WTC11 (cell line): ENCODE measurements at regions not wholly inside any gene's neighbourhood (a gene's known extent, or its start where the extent isn't known, plus 50 kb on each side); places are given as distances from the start of the nearest gene placed in this dataset.

Experiments used
- ATAC-seq: fragments of 200-7000 bp; cut with Tn5 transposase; 2 replicates; pipeline ENCODE4 v1.10.0; 2021; ENCODE audit warnings: mild to moderate bottlenecking, moderate library complexity
- CTCF ChIA-PET: fragments of 300-600 bp; sonication (Branson Sonifier 250); formaldehyde crosslinking; loops from one replicate; lab custom pipeline; 2021; ENCODE audit warnings: antibody characterized with exemption; lab: Charles Lee
- POLR2A ChIA-PET: fragments of 350-600 bp; sonication (Branson Sonifier 250); formaldehyde crosslinking; loops from one replicate; lab custom pipeline; 2021; ENCODE audit warnings: antibody characterized with exemption; lab: Charles Lee
- DNase-seq: peaks from one replicate; pipeline ENCODE4 v3.0.0; 2021; ENCODE audit warnings: low spot score
- H3K27ac Mint-ChIP-seq: 2 replicates; pipeline ENCODE4 v1.8.0; 2021; ENCODE audit warnings: mixed read lengths
- H3K27me3 Mint-ChIP-seq: 2 replicates; pipeline ENCODE4 v1.8.0; 2021; ENCODE audit warnings: low read depth, mild to moderate bottlenecking, moderate library complexity, mixed read lengths
- H3K36me3 Mint-ChIP-seq: 2 replicates; pipeline ENCODE4 v1.8.0; 2021; ENCODE audit warnings: mixed read lengths
- H3K4me1 Mint-ChIP-seq: 2 replicates; pipeline ENCODE4 v1.8.0; 2022; ENCODE audit warnings: mixed read lengths
- H3K4me3 Mint-ChIP-seq: 2 replicates; pipeline ENCODE4 v1.8.0; 2021; ENCODE audit warnings: mild to moderate bottlenecking, moderate library complexity, mixed read lengths
- H3K9me3 Mint-ChIP-seq: 2 replicates; pipeline ENCODE4 v1.8.0; 2021; ENCODE audit warnings: mixed read lengths
- CREB1 ChIP-seq: sonication (generic); formaldehyde crosslinking; IDR thresholded peaks from 2 replicates; pipeline ENCODE4 v1.8.0; 2023; ENCODE audit warnings: mild to moderate bottlenecking, missing genetic modification reagents
- CREM ChIP-seq: sonication (generic); formaldehyde crosslinking; IDR thresholded peaks from 2 replicates; pipeline ENCODE4 v1.8.1; 2022; ENCODE audit warnings: mild to moderate bottlenecking, missing genetic modification reagents, moderate library complexity
- FOXK1 ChIP-seq: sonication (generic); formaldehyde crosslinking; IDR thresholded peaks from 2 replicates; pipeline ENCODE4 v1.8.0; 2022; ENCODE audit warnings: mild to moderate bottlenecking, moderate library complexity, missing genetic modification reagents
- FOXP1 ChIP-seq: sonication (generic); formaldehyde crosslinking; IDR thresholded peaks from 2 replicates; pipeline ENCODE4 v1.8.0; 2022; ENCODE audit warnings: missing genetic modification reagents, mild to moderate bottlenecking, moderate library complexity, borderline replicate concordance
- GTF2I ChIP-seq: fragments of 250-450 bp; sonication (Bioruptor Pico); conservative IDR thresholded peaks from 2 replicates; pipeline ENCODE4 v1.4.0; 2021; ENCODE audit warnings: mild to moderate bottlenecking
- NR2C2 ChIP-seq: sonication (generic); formaldehyde crosslinking; IDR thresholded peaks from 2 replicates; pipeline ENCODE4 v1.8.0; 2022; ENCODE audit warnings: mild to moderate bottlenecking, missing genetic modification reagents
- PRRX2 ChIP-seq: fragments of 250-450 bp; sonication (Bioruptor Pico); IDR thresholded peaks from 2 replicates; pipeline ENCODE4 v1.8.0; 2021; ENCODE audit warnings: mild to moderate bottlenecking
- RELA ChIP-seq: sonication (generic); formaldehyde crosslinking; IDR thresholded peaks from 2 replicates; pipeline ENCODE4 v1.8.1; 2022; ENCODE audit warnings: missing genetic modification reagents, mild to moderate bottlenecking, borderline replicate concordance
- RORB ChIP-seq: fragments of 250-450 bp; sonication (Bioruptor Pico); IDR thresholded peaks from 2 replicates; pipeline ENCODE4 v1.9.0; 2021; ENCODE audit warnings: mild to moderate bottlenecking
- SOX15 ChIP-seq: fragments of 250-450 bp; sonication (Bioruptor Pico); IDR thresholded peaks from 2 replicates; pipeline ENCODE4 v1.9.0; 2021; ENCODE audit warnings: mild to moderate bottlenecking
- TCF7 ChIP-seq: sonication (generic); formaldehyde crosslinking; IDR thresholded peaks from 2 replicates; pipeline ENCODE4 v1.8.0; 2022; ENCODE audit warnings: mild to moderate bottlenecking, low read depth, missing genetic modification reagents, moderate library complexity
- ZNF138 ChIP-seq: sonication (generic); formaldehyde crosslinking; conservative IDR thresholded peaks from 2 replicates; pipeline ENCODE4 v1.8.1; 2022; ENCODE audit warnings: mild to moderate bottlenecking, moderate library complexity, missing genetic modification reagents
- ZNF263 ChIP-seq: sonication (generic); formaldehyde crosslinking; IDR thresholded peaks from 2 replicates; pipeline ENCODE4 v1.8.1; 2022; ENCODE audit warnings: low read depth, mild to moderate bottlenecking, moderate library complexity, missing genetic modification reagents
- ZNF396 ChIP-seq: fragments of 250-450 bp; sonication (Bioruptor Pico); IDR thresholded peaks from 2 replicates; pipeline ENCODE4 v1.8.0; 2021; ENCODE audit warnings: mild to moderate bottlenecking, moderate library complexity, borderline replicate concordance
- TF ChIP-seq, protein P1 (sequence below): sonication (generic); formaldehyde crosslinking; IDR thresholded peaks from 2 replicates; pipeline ENCODE4 v1.8.1; 2023; ENCODE audit warnings: mild to moderate bottlenecking, missing genetic modification reagents
- TF ChIP-seq, protein P2 (sequence below): sonication (generic); formaldehyde crosslinking; IDR thresholded peaks from 2 replicates; pipeline ENCODE4 v1.8.0; 2022; ENCODE audit warnings: mild to moderate bottlenecking, missing genetic modification reagents
- TF ChIP-seq, protein P3 (sequence below): sonication (generic); formaldehyde crosslinking; IDR thresholded peaks from 2 replicates; pipeline ENCODE4 v1.8.0; 2022; ENCODE audit warnings: mild to moderate bottlenecking, missing genetic modification reagents
- TF ChIP-seq, protein P4 (sequence below): sonication (generic); formaldehyde crosslinking; IDR thresholded peaks from 2 replicates; pipeline ENCODE4 v1.8.1; 2023; ENCODE audit warnings: mild to moderate bottlenecking, missing genetic modification reagents
- TF ChIP-seq, protein P5 (sequence below): fragments of 250-450 bp; sonication (Bioruptor Pico); IDR thresholded peaks from 2 replicates; pipeline ENCODE4 v1.9.0; 2021; ENCODE audit warnings: mild to moderate bottlenecking
- TF ChIP-seq, protein P6 (sequence below): sonication (generic); formaldehyde crosslinking; IDR thresholded peaks from 2 replicates; pipeline ENCODE4 v1.8.1; 2023; ENCODE audit warnings: mild to moderate bottlenecking, moderate library complexity, missing genetic modification reagents
- TF ChIP-seq, protein P7 (sequence below): sonication (generic); formaldehyde crosslinking; IDR thresholded peaks from 2 replicates; pipeline ENCODE4 v1.8.1; 2022; ENCODE audit warnings: missing genetic modification reagents, borderline replicate concordance

DNA sequence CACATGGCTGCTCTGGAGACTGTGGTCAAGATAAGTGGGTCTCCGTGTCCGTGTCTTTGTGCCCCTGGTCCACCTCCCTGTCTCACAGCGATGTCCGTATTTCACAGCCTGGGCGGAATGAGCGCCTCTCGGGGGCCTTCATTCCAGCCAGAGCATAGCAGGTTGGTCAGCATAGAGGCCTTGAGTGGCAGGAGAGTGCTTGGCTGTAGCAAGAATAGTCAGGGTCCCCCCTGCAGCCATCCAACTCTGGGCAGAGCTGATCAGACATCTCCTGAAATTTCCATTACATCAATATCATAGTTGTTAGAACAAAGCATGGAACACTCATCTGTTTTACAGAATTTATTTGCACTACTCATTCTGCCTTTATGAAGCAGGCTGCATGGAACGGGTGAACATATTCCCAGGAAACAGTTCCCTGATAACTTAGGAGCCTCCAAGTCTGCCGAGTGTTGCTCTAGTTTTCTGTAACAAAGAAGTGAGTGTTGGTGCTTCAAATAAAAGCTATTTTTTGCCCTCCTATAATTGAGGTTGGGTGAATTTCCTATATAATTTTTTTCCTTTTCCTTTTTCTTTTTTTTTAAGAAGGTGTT, 255.3 kb downstream of the INHBA start (continued):
- TF ChIP-seq TCF7 (CRISPR knock-in tag): no peak

DNA sequence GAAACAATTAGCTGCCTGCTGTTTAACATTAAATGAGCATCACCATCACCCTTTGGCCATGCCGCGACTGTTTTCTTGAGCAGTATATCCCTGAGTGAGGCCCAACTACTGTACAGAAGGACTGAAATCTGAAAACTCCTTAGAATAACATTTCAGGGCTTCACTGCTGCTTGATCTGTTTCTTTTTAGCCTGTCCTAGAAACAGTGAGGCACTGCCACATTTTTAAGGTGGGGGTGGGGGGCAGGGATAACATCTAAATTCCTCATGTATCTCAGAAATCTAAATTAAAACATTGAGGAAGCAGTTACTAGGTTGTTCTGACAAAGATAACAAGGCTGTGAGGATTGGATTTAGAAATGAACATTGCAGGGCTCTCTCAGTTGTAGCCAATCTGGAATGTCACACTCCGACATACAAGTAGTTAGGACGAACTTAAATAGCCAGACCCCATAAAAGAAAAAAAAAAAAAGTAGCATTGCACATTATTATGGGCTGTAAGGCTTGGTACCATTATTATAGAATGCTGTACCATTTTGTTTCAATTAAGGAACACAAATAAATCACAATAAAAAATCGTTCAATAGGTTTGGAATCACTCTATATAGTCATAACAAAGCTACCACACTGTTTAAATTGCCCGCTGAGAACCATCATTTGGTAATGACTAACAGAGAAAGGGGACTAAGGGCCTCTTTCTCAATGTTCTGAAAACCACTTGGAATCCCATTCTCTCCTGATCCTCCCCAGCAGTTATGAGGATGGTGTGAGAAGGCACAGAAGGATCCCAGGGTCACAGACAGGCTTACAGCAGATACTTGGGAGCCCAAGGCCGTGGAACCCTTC, 256.1 kb downstream of the INHBA start:
- no peak overlapping the region for H3K4me3 Mint-ChIP-seq
- CTCF ChIA-PET: interaction anchor here (0.7 kb wide), 1 partner anchor 42 kb away, joined by 3 read pairs; no protein-coding TSS in a partner anchor

DNA sequence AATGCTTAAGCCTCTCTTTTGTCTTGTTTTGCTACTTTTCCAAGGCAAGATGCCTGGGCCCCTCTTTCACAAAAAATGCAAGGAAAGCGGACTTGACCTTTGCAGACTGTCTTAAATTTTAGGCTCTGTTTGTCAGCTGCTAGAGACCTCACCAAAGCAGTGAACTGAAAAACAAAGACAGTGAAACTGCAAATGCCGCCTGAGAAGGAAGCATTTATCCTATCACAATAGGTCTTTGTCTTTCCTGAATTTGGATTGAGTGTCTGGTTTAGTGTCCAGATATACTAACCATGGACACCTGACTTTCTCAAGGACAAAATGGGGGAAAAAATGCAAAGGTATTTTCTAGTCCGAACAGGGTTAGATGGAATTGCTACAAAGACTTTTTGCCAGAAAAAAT, 256.9 kb downstream of the INHBA start:
- CTCF ChIA-PET: interaction anchor here (1.0 kb wide), 1 partner anchor 259 kb away, joined by 5 read pairs; no protein-coding TSS in a partner anchor

More for the DNA sequence above, 256.1 kb downstream of the INHBA start:
- DNase-seq (no peak), ATAC-seq (no peak)
- POLR2A ChIA-PET: no interaction called here
- TF ChIP-seq, protein P1, sequence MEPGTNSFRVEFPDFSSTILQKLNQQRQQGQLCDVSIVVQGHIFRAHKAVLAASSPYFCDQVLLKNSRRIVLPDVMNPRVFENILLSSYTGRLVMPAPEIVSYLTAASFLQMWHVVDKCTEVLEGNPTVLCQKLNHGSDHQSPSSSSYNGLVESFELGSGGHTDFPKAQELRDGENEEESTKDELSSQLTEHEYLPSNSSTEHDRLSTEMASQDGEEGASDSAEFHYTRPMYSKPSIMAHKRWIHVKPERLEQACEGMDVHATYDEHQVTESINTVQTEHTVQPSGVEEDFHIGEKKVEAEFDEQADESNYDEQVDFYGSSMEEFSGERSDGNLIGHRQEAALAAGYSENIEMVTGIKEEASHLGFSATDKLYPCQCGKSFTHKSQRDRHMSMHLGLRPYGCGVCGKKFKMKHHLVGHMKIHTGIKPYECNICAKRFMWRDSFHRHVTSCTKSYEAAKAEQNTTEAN (CRISPR knock-in tag): no peak
- TF ChIP-seq RELA (CRISPR knock-in tag): no peak
- no peak for TF ChIP-seq FOXP1 (CRISPR knock-in tag)
- TF ChIP-seq, protein P2, sequence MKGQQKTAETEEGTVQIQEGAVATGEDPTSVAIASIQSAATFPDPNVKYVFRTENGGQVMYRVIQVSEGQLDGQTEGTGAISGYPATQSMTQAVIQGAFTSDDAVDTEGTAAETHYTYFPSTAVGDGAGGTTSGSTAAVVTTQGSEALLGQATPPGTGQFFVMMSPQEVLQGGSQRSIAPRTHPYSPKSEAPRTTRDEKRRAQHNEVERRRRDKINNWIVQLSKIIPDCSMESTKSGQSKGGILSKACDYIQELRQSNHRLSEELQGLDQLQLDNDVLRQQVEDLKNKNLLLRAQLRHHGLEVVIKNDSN: no peak
- TF ChIP-seq, protein P3, sequence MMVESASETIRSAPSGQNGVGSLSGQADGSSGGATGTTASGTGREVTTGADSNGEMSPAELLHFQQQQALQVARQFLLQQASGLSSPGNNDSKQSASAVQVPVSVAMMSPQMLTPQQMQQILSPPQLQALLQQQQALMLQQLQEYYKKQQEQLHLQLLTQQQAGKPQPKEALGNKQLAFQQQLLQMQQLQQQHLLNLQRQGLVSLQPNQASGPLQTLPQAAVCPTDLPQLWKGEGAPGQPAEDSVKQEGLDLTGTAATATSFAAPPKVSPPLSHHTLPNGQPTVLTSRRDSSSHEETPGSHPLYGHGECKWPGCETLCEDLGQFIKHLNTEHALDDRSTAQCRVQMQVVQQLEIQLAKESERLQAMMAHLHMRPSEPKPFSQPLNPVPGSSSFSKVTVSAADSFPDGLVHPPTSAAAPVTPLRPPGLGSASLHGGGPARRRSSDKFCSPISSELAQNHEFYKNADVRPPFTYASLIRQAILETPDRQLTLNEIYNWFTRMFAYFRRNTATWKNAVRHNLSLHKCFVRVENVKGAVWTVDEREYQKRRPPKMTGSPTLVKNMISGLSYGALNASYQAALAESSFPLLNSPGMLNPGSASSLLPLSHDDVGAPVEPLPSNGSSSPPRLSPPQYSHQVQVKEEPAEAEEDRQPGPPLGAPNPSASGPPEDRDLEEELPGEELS (CRISPR knock-in tag): no peak
- no peak for TF ChIP-seq NR2C2 (CRISPR knock-in tag)
- Mint-ChIP-seq H3K27ac (no peak overlapping the region), H3K4me1 (peaks cover 22% of the 10 kb centered on the region), H3K27me3 (no peaks in the 10 kb centered on the region), H3K9me3 (peaks cover 5% of the 10 kb centered on the region), H3K36me3 (no peaks in the 10 kb centered on the region)

More for the DNA sequence above, 256.9 kb downstream of the INHBA start:
- Mint-ChIP-seq H3K36me3 (peaks cover 2% of the 10 kb centered on the region; the same call in 1 of the 2 replicates), H3K27ac (no peak overlapping the region), H3K4me1 (peaks cover 23% of the 10 kb centered on the region), H3K27me3 (no peaks in the 10 kb centered on the region), H3K4me3 (no peak overlapping the region), H3K9me3 (peaks cover 8% of the 10 kb centered on the region)
- ATAC-seq: no peak
- no peak for TF ChIP-seq FOXK1 (CRISPR knock-in tag)
- TF ChIP-seq ZNF138: no peak
- TF ChIP-seq PRRX2: no peak
- TF ChIP-seq SOX15 (CRISPR knock-in tag): no peak
- TF ChIP-seq, protein P4, sequence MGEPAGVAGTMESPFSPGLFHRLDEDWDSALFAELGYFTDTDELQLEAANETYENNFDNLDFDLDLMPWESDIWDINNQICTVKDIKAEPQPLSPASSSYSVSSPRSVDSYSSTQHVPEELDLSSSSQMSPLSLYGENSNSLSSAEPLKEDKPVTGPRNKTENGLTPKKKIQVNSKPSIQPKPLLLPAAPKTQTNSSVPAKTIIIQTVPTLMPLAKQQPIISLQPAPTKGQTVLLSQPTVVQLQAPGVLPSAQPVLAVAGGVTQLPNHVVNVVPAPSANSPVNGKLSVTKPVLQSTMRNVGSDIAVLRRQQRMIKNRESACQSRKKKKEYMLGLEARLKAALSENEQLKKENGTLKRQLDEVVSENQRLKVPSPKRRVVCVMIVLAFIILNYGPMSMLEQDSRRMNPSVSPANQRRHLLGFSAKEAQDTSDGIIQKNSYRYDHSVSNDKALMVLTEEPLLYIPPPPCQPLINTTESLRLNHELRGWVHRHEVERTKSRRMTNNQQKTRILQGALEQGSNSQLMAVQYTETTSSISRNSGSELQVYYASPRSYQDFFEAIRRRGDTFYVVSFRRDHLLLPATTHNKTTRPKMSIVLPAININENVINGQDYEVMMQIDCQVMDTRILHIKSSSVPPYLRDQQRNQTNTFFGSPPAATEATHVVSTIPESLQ (CRISPR knock-in tag): no peak
- TF ChIP-seq RORB: no peak
- TF ChIP-seq ZNF396: no peak
- TF ChIP-seq GTF2I (CRISPR knock-in tag): no peak
- TF ChIP-seq, protein P5, sequence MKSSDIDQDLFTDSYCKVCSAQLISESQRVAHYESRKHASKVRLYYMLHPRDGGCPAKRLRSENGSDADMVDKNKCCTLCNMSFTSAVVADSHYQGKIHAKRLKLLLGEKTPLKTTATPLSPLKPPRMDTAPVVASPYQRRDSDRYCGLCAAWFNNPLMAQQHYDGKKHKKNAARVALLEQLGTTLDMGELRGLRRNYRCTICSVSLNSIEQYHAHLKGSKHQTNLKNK (CRISPR knock-in tag): no peak
- TF ChIP-seq CREM (CRISPR knock-in tag): no peak
- TF ChIP-seq FOXP1 (CRISPR knock-in tag): no peak
- no peak for TF ChIP-seq CREB1 (CRISPR knock-in tag)
- TF ChIP-seq, protein P6, sequence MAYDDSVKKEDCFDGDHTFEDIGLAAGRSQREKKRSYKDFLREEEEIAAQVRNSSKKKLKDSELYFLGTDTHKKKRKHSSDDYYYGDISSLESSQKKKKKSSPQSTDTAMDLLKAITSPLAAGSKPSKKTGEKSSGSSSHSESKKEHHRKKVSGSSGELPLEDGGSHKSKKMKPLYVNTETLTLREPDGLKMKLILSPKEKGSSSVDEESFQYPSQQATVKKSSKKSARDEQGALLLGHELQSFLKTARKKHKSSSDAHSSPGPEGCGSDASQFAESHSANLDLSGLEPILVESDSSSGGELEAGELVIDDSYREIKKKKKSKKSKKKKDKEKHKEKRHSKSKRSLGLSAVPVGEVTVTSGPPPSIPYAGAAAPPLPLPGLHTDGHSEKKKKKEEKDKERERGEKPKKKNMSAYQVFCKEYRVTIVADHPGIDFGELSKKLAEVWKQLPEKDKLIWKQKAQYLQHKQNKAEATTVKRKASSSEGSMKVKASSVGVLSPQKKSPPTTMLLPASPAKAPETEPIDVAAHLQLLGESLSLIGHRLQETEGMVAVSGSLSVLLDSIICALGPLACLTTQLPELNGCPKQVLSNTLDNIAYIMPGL (CRISPR knock-in tag): no peak
- TF ChIP-seq ZNF263 (CRISPR knock-in tag): no peak
- TF ChIP-seq, protein P7, sequence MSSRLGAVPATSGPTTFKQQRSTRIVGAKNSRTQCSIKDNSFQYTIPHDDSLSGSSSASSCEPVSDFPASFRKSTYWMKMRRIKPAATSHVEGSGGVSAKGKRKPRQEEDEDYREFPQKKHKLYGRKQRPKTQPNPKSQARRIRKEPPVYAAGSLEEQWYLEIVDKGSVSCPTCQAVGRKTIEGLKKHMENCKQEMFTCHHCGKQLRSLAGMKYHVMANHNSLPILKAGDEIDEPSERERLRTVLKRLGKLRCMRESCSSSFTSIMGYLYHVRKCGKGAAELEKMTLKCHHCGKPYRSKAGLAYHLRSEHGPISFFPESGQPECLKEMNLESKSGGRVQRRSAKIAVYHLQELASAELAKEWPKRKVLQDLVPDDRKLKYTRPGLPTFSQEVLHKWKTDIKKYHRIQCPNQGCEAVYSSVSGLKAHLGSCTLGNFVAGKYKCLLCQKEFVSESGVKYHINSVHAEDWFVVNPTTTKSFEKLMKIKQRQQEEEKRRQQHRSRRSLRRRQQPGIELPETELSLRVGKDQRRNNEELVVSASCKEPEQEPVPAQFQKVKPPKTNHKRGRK (CRISPR knock-in tag): no peak
- POLR2A ChIA-PET: no interaction called here
- no peak for DNase-seq
